Loucy (cell line): ENCODE measurements at regions not wholly inside any gene's neighbourhood (a gene's known extent, or its start where the extent isn't known, plus 50 kb on each side); places are given as distances from the start of the nearest gene placed in this dataset.

Source experiments
- H2AFZ ChIP-seq: fragments of 200-600 bp; sonication (generic); 2 replicates; pipeline ENCODE4 v1.6.0; 2016; ENCODE audit warnings: antibody characterized with exemption, mild to moderate bottlenecking, low read length, moderate library complexity
- H3F3A ChIP-seq: fragments of 200-600 bp; 2 replicates; pipeline ENCODE4 v1.6.0; 2016; ENCODE audit warnings: antibody characterized with exemption, low read depth, mild to moderate bottlenecking
- H3K27me3 ChIP-seq: fragments of 200-600 bp; sonication (generic); 2 replicates; pipeline ENCODE4 v1.6.1; 2014; ENCODE audit warnings: low read length, mild to moderate bottlenecking; ENCODE audit not compliant: insufficient read depth, poor library complexity, severe bottlenecking
- H3K36me3 ChIP-seq: fragments of 200-600 bp; sonication (generic); 2 replicates; pipeline ENCODE4 v1.6.1; 2016; ENCODE audit warnings: low read length; ENCODE audit not compliant: insufficient read depth
- H3K4me1 ChIP-seq: fragments of 200-600 bp; sonication (generic); 2 replicates; pipeline ENCODE4 v1.5.1; 2014; ENCODE audit warnings: low read length, mild to moderate bottlenecking; ENCODE audit not compliant: insufficient read depth, poor library complexity, severe bottlenecking
- H3K4me2 ChIP-seq: fragments of 200-600 bp; sonication (generic); 2 replicates; pipeline ENCODE4 v1.6.0; 2014; ENCODE audit warnings: antibody characterized with exemption, low read length, low read depth, mild to moderate bottlenecking; ENCODE audit not compliant: poor library complexity, severe bottlenecking
- H3K4me3 ChIP-seq: fragments of 200-600 bp; sonication (generic); 2 replicates; pipeline ENCODE4 v1.5.1; 2014; ENCODE audit warnings: low read length, mild to moderate bottlenecking, mixed read lengths; ENCODE audit not compliant: poor library complexity, severe bottlenecking
- H3K79me2 ChIP-seq: fragments of 200-600 bp; sonication (generic); 2 replicates; pipeline ENCODE4 v1.6.1; 2014; ENCODE audit warnings: low read length; ENCODE audit not compliant: insufficient read depth
- H3K9ac ChIP-seq: fragments of 200-600 bp; sonication (generic); 2 replicates; pipeline ENCODE4 v1.6.0; 2014; ENCODE audit warnings: mild to moderate bottlenecking, low read depth, low read length, moderate library complexity; ENCODE audit not compliant: poor library complexity, severe bottlenecking
- H3K9me2 ChIP-seq: fragments of 200-600 bp; sonication (generic); replicated peaks from 2 replicates; pipeline ENCODE4 v1.6.1; 2016; ENCODE audit warnings: low read depth, low read length, mixed read lengths
- H3K9me3 ChIP-seq: fragments of 200-600 bp; sonication (generic); 2 replicates; pipeline ENCODE4 v1.6.1; 2014; ENCODE audit warnings: mild to moderate bottlenecking, antibody characterized with exemption, low read length, low read depth; ENCODE audit not compliant: insufficient read depth
- H4K20me1 ChIP-seq: fragments of 200-600 bp; sonication (generic); 2 replicates; pipeline ENCODE4 v1.6.0; 2014; ENCODE audit warnings: antibody characterized with exemption, low read length, mild to moderate bottlenecking; ENCODE audit not compliant: insufficient read depth, poor library complexity, severe bottlenecking
- EZH2phosphoT487 ChIP-seq: fragments of 200-600 bp; IDR thresholded peaks from 2 replicates; pipeline ENCODE4 v1.6.1; 2018; ENCODE audit warnings: antibody characterized with exemption, mild to moderate bottlenecking, moderate library complexity, borderline replicate concordance
- TF ChIP-seq, protein P1 (sequence below): fragments of 200-600 bp; sonication (generic); conservative IDR thresholded peaks from 2 replicates; pipeline ENCODE4 v1.5.1; 2014; ENCODE audit warnings: mild to moderate bottlenecking, antibody characterized with exemption, low read length

DNA sequence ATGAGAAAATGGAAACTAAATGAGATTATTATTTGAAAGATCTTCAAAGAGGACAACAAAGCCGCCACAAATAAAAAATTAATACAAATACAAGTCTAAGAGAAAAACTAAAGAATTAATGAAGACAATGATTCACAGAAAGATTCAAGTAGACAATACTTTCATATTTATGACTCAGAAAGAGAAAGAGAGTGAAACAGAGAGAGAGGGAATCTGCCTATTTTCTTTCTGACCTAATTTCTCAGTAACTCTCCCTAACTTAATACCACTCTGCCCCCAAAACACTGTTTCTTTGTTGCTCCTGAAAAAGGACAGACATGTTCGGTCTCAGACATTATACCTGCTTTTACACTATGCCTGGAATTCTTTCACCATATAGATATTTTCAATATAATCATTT, 259.1 kb downstream of the SLC6A15 start:
- H3K9me3 ChIP-seq: no peaks in the 10 kb centered on the region
- no peak overlapping the region for H3K9ac ChIP-seq
- H3K79me2 ChIP-seq: no peaks in the 10 kb centered on the region
- H3K4me2 ChIP-seq: no peak overlapping the region
- H3K4me3 ChIP-seq: no peak overlapping the region
- H3F3A ChIP-seq: no peaks in the 10 kb centered on the region
- no peaks in the 10 kb centered on the region for H4K20me1 ChIP-seq
- TF ChIP-seq EZH2phosphoT487: no peak
- TF ChIP-seq, protein P1, sequence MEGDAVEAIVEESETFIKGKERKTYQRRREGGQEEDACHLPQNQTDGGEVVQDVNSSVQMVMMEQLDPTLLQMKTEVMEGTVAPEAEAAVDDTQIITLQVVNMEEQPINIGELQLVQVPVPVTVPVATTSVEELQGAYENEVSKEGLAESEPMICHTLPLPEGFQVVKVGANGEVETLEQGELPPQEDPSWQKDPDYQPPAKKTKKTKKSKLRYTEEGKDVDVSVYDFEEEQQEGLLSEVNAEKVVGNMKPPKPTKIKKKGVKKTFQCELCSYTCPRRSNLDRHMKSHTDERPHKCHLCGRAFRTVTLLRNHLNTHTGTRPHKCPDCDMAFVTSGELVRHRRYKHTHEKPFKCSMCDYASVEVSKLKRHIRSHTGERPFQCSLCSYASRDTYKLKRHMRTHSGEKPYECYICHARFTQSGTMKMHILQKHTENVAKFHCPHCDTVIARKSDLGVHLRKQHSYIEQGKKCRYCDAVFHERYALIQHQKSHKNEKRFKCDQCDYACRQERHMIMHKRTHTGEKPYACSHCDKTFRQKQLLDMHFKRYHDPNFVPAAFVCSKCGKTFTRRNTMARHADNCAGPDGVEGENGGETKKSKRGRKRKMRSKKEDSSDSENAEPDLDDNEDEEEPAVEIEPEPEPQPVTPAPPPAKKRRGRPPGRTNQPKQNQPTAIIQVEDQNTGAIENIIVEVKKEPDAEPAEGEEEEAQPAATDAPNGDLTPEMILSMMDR: no peak
- no peak overlapping the region for H2AFZ ChIP-seq
- no peaks in the 10 kb centered on the region for H3K27me3 ChIP-seq
- no peaks in the 10 kb centered on the region for H3K9me2 ChIP-seq
- no peaks in the 10 kb centered on the region for H3K4me1 ChIP-seq
- H3K36me3 ChIP-seq: no peaks in the 10 kb centered on the region

DNA sequence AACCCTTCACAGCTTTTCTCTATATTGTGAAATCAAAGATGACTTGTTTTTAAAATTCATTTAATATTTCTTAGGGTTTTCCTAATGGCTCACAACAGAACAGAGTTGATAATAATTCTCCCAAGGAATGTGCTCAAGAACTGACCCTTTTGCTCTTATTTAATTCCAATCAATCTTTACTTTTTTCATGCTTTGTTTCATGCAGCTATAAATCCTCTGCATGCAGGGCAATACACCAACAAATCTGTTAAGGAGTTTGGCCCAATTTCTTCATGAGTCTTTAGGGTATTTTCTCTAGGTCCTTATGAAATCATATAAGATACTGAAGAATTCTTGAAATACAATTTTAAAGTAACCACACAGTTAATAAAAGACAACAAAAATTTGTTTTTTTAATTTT, 264.2 kb downstream of the SLC6A15 start:
- no peaks in the 10 kb centered on the region for H3K4me1 ChIP-seq
- H3K9me3 ChIP-seq: no peaks in the 10 kb centered on the region
- no peaks in the 10 kb centered on the region for H3F3A ChIP-seq
- H3K79me2 ChIP-seq: no peaks in the 10 kb centered on the region
- H3K4me2 ChIP-seq: no peak overlapping the region
- H3K27me3 ChIP-seq: no peaks in the 10 kb centered on the region
- no peak overlapping the region for H3K4me3 ChIP-seq
- H3K9me2 ChIP-seq: no peaks in the 10 kb centered on the region
- H2AFZ ChIP-seq: no peak overlapping the region
- H3K36me3 ChIP-seq: no peaks in the 10 kb centered on the region
- no peaks in the 10 kb centered on the region for H4K20me1 ChIP-seq
- no peak overlapping the region for H3K9ac ChIP-seq
- TF ChIP-seq, protein P1: no peak
- no peak for TF ChIP-seq EZH2phosphoT487

DNA sequence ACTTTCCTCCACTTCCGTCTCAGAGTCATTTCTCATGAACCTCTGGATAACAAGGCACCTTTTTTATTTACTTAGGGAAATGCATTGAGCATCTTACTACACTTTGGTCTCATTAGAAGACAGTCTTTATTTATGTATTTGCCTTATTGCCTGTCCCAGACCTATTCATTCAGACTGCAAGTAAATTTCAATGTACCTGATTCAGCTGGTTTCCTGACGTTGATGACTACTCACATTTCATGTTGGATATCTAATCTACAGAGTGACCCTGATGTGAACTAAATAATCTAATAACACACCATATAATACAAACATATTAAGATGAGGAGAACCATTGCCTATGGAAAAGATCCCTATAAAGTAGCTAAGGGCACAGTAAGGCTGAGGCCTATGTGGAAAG, 267.7 kb downstream of the SLC6A15 start:
- Histone ChIP-seq H3K9ac (no peak overlapping the region), H3K27me3 (no peaks in the 10 kb centered on the region), H4K20me1 (no peaks in the 10 kb centered on the region), H2AFZ (no peak overlapping the region), H3F3A (no peaks in the 10 kb centered on the region), H3K4me2 (no peak overlapping the region), H3K9me3 (no peaks in the 10 kb centered on the region), H3K9me2 (no peaks in the 10 kb centered on the region), H3K4me1 (no peaks in the 10 kb centered on the region), H3K36me3 (no peaks in the 10 kb centered on the region), H3K4me3 (no peak overlapping the region), H3K79me2 (no peaks in the 10 kb centered on the region)
- TF ChIP-seq, protein P1: no peak
- no peak for TF ChIP-seq EZH2phosphoT487
